Fibroblast of gingiva (primary cell): ENCODE measurements at regions not wholly inside any gene's neighbourhood (a gene's known extent, or its start where the extent isn't known, plus 50 kb on each side); places are given as distances from the start of the nearest gene placed in this dataset.
A peak's percentile ranks its signal among the peaks of the same experiment; 100 is the strongest.

Experiments
- DNase-seq: peaks from one replicate; pipeline ENCODE4 v3.0.0-alpha.2; 2011; ENCODE audit warnings: low read depth

GRCh38 chrX:68947882-68948605 lies 119.2 kb downstream of the EFNB1 start:
- DNase-seq = peak; percentile 6

DNA sequence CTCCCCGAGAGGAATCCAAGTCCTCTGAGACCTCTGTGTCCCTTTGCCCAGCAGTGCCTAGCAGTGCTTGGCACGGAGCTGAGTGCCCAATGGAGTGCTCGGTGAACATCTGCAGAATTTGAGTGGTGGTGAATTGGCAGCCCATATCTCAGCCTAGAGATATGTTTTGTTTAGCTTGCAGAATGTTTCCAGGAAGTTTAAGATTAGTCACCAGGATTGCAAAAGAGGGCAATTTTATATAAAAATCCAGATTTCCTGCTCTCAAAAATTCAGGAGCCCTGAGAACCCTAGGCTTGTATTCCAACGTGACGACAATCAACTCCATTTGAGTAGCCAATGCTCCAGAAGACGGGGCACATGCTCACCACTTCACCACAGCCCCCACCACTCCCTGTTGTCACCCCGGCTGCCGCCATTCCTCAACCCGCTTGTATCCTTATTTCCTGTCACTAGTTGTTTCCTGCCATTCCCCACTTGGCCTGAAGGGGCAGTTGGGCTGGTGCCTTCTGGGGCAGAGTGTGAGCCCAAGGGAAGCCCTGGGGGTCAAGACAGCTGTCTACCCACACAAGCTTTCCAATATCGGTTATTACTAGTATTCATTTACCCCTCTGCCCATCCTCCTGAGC lies 116.9 kb downstream of the EFNB1 start:
- DNase-seq = peak; percentile 63

- DNase-seq = no peak
These were observed 116.3 kb downstream of the EFNB1 start for GRCh38 chrX:68945081-68945602.

DNA sequence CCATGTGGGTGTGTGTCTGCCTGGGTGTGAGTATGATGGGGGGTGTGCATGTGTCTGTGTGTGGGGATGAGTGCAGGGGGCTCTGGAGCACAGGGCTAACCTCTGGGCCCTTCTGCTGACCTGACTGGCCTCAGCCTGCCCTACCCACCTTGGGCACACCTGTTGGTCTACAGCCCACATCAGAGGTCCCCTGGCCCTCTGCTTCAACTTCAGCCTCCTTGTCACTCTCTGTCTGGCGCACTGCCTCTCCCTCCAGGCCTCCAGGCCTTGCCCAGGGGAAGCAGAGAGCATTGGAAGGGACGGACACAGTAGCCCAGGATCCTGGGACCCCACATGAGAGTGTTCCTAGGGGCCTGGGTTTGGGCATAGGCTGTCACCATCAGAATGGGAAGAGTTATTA lies 115.4 kb downstream of the EFNB1 start:
- DNase-seq = no peak

DNA sequence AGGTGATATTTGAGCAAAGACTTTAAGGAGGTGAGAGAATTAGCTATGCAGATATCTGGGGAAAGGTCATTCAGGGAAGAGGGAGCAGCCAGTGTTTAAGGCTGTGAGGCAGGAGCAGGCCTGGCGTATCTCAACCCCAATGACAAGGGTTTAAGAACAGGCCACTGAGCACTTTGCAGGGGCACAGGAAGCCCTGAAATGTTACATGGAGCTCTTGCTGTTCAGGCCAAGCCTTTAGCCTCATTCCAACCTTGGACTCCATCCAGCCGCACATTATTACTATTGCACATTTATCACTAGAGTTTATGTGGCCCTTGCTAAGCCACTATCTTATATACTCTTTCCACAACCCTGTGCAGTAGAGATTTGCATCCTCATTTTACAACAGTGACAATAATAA lies 114.0 kb downstream of the EFNB1 start:
- DNase-seq = no peak

DNA sequence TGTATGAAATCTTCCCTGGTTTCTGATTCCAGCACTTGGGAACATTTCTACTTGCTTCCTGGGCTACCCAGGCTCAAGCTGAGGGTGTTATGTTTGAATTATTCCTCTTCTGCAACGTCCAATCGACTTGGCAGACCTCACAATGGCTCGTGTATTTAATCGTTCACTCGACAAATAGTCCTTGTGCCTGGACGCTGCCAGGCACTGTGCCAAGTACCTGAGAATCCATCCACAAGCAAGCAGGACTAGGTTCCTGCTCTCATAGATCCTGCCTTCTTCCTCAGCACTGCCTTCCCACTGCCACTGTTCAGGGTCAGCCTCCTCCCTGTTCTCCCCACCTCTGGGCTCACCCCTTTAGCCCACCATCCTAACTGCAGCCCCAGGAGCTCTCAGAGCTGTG lies 113.3 kb downstream of the EFNB1 start:
- no peak for DNase-seq

DNA sequence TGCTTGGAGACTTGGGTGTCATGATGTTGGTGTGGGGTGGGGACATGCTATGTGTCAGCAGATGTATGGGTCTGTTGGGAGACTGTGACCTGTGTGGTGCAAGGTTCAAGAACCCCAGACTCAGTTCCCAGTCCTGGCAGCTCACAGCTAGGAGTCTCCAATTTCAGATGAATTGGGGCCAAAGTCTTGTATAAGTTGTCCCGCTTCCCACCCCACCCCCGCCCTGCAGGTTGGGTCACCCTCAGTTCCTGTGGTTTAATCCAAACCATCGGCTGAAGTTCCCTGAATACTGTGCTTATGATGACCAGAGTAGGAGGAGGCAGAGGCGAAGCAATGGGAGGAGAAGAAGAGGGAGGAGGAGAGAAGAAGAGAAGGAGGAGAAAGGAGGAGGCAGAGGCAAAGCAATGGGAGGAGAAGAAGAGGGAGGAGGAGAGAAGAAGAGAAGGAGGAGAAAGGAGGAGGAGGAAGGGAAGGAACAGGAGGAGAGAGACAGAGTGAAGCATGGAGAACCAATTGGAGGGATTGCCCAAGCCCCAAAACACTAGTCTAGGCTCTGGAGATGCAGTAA lies 112.6 kb downstream of the EFNB1 start:
- DNase-seq = peak; percentile 46

DNA sequence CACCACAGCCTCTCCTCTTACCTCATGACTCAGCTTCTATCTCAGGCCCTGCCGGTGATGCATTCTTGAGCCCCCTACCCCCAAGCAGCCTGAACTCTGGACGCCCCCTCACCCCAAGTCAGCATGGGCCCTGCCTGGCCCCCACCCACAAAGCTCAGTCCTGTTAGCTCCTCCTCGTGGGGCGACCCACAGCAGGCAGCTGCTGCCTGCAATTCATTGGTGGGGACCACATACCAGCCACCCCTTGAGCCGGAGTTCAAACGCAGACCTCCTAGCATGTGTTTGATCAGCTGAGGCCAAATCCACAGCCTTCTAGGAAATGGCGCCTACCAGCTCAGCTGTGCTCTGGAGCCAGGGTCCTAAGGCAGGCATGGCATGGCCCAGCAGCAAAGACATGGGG lies 111.8 kb downstream of the EFNB1 start:
- DNase-seq = no peak

DNA sequence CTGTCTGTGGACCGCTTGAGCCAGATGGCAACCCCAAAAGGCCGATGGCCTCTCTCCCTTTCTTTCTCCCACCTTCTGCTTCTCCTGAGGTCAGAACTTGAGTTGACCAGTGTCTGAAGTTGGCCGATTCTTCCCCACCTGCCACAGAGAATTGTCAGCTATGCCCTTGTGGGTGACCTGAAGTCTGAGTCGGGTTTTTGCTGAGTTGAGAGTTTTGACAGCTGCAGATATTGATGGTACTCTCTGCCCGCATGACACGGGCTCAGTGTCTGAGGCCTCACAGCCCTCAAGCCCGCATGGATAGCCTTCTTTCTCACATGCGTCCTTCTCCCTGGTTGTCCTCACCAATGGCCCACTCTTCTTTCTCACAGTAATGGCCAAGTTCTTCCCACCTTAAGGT lies 111.0 kb downstream of the EFNB1 start:
- no peak for DNase-seq

DNA sequence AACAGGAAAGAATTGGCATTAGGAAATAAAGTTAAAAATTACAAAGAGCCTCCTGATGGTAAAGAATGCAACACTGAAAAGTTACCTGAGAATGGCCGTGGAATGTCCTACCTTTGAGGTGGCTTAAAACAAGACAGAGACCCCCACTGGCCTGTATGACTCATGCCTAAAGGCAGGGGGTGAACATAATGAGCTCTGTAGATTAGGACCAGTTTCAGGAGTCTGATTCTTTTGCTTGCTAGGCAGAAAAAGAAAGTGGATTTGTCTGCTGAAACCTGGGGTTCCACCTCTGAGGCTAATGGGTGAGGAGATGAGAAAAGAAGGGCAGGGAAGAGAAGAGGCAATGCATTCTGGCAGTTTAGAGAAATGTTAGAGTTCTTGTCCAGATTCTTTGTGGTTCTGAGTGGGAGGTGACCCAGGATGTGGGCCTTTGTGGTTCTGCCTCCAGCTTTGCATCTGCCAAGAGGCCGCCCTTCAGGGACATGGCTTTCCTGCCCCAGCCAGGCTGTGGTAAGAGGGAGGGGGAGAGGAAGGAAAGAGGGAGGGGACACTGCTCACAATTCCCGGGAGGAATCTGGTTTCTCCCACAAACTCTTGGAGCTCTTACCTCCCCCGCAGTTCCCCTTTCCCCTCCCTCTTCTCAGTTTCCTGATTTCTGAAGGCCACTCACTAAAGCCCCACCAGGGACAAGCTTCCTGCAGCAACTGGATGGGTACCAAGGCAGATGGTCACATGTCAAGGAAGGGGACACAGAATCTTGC lies 109.6 kb downstream of the EFNB1 start:
- peak; percentile 79 for DNase-seq

DNA sequence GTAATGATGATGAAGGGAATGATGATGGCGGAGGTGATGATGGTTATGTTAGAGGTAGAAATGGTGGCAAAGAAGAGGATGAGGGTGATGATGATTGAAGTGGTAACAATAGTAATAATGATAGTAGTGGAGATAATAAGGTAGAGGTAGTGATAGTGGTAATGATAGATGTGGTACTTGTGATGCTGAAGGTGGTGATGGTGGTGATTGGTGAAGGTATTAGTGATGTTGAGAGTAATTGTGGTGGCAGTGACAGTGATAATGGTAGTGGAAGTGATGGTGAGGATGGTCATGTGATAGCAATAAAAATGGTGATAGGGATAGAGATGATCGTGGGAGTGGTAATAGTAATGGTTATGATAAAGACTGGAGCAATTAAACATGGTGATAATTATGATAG lies 108.8 kb downstream of the EFNB1 start:
- no peak for DNase-seq

DNA sequence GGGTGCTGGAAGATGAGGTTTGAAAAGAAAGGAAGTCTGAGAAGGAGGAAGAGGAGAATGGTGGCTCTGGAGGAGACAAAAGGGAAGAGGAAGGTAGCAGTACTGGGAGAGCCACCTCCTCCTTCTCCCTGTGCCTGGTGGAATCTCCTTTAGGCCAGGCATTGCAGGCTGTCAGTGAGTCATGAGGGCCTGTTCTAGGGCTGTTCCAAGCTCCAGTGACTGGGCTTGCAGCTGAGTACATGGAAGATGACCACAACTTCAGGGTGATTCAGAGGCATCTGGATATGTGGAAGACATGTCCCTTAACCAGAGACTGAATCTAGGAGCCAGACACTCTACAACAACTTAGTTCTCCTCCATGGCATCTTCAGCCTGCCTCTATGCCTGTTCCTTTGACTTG lies 107.8 kb downstream of the EFNB1 start:
- peak; percentile 72 for DNase-seq

DNA sequence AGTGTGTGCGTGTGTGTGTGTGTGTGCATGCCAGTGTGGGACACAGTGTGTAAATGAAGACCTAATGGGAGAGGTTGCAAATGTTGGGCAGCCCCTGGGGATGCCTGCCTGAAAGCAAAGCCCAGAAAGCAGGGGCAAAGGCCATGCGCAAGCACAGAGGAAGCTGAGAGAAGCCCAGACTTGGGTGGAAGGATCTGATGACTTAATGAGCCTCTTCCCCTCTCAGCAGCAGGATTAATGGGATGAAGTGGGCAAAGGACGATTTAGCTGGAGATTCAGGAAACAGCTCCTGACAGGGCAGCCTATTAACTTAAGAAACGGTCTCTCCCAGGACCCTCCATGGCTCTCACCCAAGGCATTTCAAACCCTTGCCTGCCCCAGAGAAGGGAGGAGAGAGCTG lies 107.3 kb downstream of the EFNB1 start:
- no peak for DNase-seq

DNA sequence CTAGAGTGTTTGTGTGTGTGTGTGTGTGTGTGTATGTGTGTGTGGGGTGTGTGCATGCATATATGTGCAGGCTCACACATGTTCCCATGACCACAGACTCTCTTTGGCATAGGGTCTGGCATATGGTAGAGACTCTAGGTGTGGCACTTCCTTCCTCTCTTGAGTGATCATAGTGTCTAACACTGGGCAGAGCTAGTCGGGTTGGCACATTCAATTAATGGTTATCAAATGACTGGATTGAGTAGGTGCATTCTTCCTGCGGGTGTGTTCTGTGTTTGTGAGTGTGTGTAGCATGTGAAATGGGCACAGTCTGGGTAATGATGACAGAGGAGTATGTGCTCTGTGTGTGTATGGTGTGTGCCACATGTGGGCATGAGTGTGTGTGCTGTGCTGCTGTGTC lies 106.5 kb downstream of the EFNB1 start:
- DNase-seq = no peak

DNA sequence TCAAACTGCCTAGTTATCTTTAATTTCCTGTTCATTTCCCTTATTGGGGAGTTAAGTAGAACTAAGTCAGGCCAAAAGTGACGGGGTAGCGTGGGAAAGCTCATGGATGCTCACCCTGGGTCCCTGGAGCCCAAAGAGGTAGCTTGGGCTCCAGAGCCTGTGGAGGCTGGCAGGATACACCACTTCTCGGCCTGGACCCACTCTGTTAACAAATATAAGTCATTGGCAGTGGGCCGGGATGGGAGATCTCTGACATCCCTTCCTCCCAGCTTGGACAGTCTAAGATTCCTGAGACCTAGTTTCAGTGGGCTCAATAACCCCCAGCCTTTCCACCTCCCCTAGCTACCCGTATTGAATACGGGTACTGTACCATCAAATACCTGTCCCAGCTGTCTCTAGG lies 106.1 kb downstream of the EFNB1 start:
- DNase-seq = no peak

DNA sequence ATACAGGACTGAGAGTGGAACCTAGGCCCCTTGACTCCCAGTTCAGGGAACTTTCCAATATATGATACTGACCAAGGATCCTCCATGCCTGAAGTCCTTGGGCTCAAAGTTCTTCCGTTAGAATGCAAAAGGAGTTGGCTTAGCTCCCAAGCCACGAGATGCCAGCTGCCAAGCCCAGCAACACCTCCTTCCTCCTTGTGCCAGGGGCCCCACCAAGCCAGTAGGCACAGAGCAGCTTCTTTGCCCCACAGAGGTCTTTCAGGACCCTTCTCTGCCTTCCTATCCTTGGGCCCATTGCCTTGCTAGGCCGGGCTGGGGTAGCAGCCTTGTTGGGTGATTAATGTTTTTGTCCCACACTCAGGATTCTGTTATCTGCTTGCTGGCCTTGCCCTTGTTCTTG lies 105.6 kb downstream of the EFNB1 start:
- no peak for DNase-seq

GRCh38 chrX:68932611-68933010 lies 103.8 kb downstream of the EFNB1 start:
- DNase-seq = peak; percentile 27

DNA sequence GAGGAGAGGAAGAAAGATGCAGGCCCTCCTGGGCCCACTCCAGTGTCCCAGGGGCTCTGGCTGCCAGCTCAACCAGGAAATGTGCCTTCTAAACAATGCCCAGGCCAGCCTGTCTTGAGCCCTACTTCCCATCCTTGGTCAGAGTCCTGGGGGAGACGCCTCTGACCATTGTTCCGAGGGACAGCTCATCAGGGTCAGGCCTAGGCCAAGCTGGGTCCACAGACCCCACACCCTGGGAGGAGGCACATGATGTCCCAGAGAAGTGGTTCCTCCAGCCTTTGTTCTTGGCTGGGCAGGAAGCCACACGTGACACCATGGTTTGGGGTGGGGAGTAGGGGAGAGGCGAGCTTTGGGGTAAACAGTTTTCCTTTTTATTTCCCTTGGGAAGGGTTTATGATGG lies 102.5 kb downstream of the EFNB1 start:
- DNase-seq = no peak

DNA sequence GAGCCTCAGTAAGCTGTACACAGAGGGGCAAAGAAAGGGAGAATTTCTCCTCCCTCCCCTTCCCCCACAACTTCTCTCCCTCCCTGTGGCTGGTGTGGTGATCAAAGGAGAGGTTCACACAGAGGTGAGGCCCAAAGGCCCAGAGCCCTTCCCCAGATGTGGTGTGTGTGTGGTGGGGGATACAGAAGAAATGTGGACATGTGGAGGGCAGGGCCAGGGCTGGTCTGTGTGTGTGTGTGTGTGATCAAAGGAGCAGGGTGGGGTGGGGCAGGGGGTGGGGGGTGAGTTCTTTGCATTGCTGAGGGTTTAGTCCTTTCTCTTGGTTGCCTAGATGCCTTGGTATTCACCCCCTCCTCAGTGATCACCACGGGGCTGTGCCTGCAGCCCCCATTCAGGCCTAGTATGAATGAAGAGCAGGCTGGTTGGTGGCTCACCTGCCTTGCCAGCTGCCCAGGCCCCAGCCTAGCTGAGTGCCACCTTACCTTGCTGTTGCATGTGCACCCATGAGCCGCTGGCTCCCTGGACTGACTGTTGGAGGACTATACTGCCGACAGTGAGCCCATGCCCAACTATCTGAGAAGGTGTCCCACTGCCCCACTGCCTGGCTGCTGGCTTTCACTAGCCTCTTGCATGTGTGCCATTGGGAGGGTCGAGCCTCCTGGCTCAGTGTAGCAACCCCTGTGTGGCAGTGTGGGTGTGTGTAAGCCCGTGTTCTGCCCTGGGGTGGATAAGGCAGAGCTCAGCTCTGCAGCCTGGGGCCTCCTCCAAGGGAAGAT lies 101.9 kb downstream of the EFNB1 start:
- no peak for DNase-seq

DNA sequence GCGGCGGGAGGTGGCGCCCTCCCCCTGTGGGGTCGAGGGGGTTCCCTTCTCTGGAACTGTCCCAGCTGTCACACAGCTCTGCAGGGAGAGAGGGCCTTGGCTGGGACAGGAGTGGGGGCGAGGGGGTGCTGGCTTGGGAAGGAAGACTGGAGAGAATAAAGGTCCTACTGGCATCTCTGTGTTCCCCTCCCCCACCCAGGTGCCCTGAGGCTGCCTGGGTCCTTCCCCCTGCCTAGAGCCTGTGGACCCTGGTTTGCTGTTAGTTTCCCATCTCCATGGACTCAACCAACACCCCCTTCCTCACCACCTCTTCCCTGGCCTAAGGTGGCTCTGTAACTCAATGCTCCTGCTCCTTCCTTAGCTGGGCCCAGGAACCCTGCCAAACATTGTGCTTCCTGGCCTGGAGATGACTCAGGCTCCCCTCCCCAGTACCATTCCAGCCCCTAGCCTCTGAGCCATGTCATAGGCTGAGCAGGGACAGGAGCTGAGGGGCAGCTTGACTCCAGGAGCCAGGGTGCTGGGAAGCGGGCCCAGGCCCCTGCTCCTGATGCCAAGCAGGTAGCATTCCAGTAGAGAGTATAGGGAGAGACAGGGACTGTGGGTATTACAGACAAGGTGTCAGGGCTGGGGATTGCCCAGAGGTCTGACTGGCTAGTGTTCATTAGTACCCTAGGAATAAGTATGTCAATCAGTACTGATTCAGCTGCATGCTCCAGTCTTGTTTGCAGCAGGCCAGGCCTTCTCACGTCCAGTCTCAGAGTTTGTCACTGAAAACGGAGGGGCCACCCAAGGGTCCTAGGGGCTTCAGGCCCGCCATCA lies 100.7 kb downstream of the EFNB1 start:
- DNase-seq = peak; percentile 17

DNA sequence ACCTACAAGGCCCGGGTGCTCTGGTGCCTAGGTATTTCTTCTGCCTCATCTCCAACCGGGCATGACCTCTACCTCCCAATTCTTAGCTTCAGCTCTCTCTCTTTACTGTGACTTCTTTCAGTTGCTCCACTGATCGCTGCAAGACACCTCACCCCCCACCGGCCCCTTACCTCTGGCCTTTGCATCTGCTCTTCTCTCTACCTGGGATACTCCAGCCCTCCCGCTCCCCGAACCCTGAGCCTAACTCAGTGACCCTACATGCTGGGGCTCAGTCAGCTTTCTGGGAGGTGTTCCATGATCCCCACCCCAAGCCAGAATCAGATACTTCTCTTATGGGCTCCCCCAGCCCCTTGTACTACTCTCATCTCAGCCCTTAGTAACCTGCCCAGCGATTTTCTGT lies 99.6 kb downstream of the EFNB1 start:
- DNase-seq = no peak
